IPS DF 6.9 (cell line): ENCODE measurements at regions not wholly inside any gene's neighbourhood (a gene's known extent, or its start where the extent isn't known, plus 50 kb on each side); places are given as distances from the start of the nearest gene placed in this dataset.
"Not testable (repeated sequence)": the region's sequence is repeated elsewhere in the genome, so short reads cannot be mapped to it uniquely, and the experiment has no call there.

Experiments used
- DNase-seq: peaks from one replicate; pipeline ENCODE4 v3.0.0-alpha.2; 2013; ENCODE audit warnings: low read depth, low spot score
- H3K27ac ChIP-seq: one replicate; pipeline ENCODE4 v1.5.1; 2013; ENCODE audit warnings: low read length, control low read depth
- H3K27me3 ChIP-seq: 2 replicates; pipeline ENCODE4 v1.6.1; 2013; ENCODE audit warnings: mild to moderate bottlenecking, low read length; ENCODE audit not compliant: control insufficient read depth, insufficient read depth
- H3K36me3 ChIP-seq: 2 replicates; pipeline ENCODE4 v1.6.1; 2013; ENCODE audit warnings: low read length; ENCODE audit not compliant: control insufficient read depth, insufficient read depth
- H3K4me1 ChIP-seq: 2 replicates; pipeline ENCODE4 v1.6.1; 2013; ENCODE audit warnings: low read length; ENCODE audit not compliant: control insufficient read depth, insufficient read depth
- H3K4me3 ChIP-seq: 2 replicates; pipeline ENCODE4 v1.5.1; 2013; ENCODE audit warnings: mild to moderate bottlenecking, low read length
- H3K9me3 ChIP-seq: 2 replicates; pipeline ENCODE4 v1.6.1; 2013; ENCODE audit warnings: low read length, inconsistent platforms; ENCODE audit not compliant: control insufficient read depth, insufficient read depth
- WGBS: extraction: QIAGEN DNeasy Blood & Tissue Kit; methylation state at CpG from one replicate; pipeline ENCODE4 v1.1.7; 2013; ENCODE audit warnings: mixed read lengths, missing lambda C conversion rate; ENCODE audit not compliant: insufficient read length, insufficient coverage; 5-methylcytosine and 5-hydroxymethylcytosine counted together

GRCh38 chr12:3420693-3421092 is 70.3 kb upstream of the PRMT8 start:
- Histone ChIP-seq H3K4me1 (peaks cover 7% of the 10 kb centered on the region; the same call in 1 of the 2 replicates), H3K4me3 (no peak overlapping the region), H3K36me3 (no peaks in the 10 kb centered on the region), H3K27me3 (no peaks in the 10 kb centered on the region), H3K9me3 (no peaks in the 10 kb centered on the region), H3K27ac (no peak overlapping the region)
- WGBS, result no CpG with 5 or more reads among the region's 6 CpGs
- DNase-seq, result no peak

- no peaks in the 10 kb centered on the region for H3K36me3 ChIP-seq
- no peak overlapping the region for H3K4me3 ChIP-seq
- no peaks in the 10 kb centered on the region for H3K9me3 ChIP-seq
- peaks cover 7% of the 10 kb centered on the region; the same call in 1 of the 2 replicates for H3K4me1 ChIP-seq
- no peaks in the 10 kb centered on the region for H3K27me3 ChIP-seq
- DNase-seq, result no peak
- H3K27ac ChIP-seq, result no peak overlapping the region
- WGBS, result no CpG with 5 or more reads among the region's 13 CpGs
Measured at GRCh38 chr12:3421191-3421978, 69.6 kb upstream of the PRMT8 start.

DNA sequence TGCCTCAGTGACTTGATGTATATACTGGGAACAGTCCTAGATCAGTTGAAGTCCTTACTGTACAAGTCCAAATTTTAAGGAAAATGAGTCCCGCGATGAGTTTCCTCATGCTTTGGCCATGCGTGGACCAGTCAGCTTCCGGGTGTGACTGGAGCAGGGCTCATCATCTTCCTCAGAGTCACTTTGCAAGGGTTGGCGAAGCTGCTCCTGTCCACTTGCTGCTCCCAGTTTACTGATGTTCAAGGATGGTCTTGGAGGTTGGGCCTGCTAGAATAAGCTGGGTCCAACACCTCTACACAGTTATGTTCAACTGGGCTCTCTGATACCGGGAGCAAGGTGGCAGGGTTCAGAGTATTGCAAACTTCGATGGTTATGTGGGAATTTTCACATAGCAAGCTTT is 66.2 kb upstream of the PRMT8 start:
- not testable (repeated sequence) for H3K27me3 ChIP-seq

DNA sequence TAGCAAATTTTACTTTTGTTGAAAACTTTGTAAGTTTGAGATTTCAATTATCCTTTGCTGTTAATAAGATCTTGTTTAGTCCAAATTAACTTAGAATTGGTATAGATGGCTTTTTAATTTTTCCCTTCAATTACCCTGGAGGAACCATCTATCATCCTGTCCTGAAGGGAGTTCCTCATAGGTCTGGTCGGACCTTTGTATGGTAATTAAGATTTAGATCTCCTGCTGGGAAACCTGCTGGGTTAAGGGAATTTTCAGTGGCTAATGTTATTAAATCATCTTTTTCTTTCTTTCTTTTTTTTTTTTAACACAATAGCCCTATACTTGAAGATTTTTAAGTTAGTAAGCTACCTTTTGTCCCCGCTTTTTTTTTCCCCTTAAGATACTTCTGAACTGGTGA is 63.0 kb upstream of the PRMT8 start:
- no CpG with 5 or more reads among the region's 2 CpGs for WGBS
- Histone ChIP-seq H3K4me3 (no peak overlapping the region), H3K4me1 (peaks cover 1% of the 10 kb centered on the region; the same call in 1 of the 2 replicates), H3K36me3 (no peaks in the 10 kb centered on the region), H3K9me3 (no peaks in the 10 kb centered on the region), H3K27me3 (no peaks in the 10 kb centered on the region), H3K27ac (no peak overlapping the region)
- DNase-seq, result no peak

More for the DNA sequence above, 66.2 kb upstream of the PRMT8 start:
- H3K36me3 ChIP-seq, DNase-seq, H3K4me1 ChIP-seq, H3K9me3 ChIP-seq, H3K27ac ChIP-seq, H3K4me3 ChIP-seq: not testable (repeated sequence)
- whole genome bisulfite sequencing, result no CpG with 5 or more reads among the region's 7 CpGs

DNA sequence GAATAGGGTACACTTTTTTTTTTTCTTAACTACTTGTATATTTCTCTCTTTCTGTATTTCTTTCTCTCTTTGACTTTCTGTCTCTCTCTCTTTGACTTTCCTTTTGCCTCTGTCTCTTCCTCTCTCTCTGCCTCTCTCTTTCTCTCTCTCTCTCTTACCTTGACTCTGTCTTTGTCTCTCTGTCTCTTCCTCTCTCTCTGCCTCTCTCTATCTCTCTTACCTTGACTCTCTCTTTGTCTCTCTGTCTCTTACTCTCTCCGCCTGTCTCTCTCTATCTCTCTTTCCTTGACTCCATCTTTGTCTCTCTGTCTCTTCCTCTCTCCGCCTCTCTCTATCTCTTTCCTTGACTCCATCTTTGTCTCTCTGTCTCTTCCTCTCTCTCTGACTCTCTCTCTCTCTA is 62.4 kb upstream of the PRMT8 start:
- Histone ChIP-seq H3K36me3 (no peaks in the 10 kb centered on the region), H3K4me3 (no peak overlapping the region), H3K9me3 (no peaks in the 10 kb centered on the region), H3K27ac (no peak overlapping the region), H3K27me3 (no peaks in the 10 kb centered on the region), H3K4me1 (peaks cover 2% of the 10 kb centered on the region; the same call in 1 of the 2 replicates)
- no peak for DNase-seq
- no CpG with 5 or more reads among the region's 2 CpGs for WGBS

- not testable (repeated sequence) for H3K36me3 ChIP-seq, H3K27me3 ChIP-seq, H3K4me1 ChIP-seq, H3K9me3 ChIP-seq, H3K4me3 ChIP-seq, H3K27ac ChIP-seq, DNase-seq
- no CpG with 5 or more reads among the region's 5 CpGs for WGBS
Measured at GRCh38 chr12:3429523-3429922, 61.5 kb upstream of the PRMT8 start.

GRCh38 chr12:3431686-3432085 is 59.3 kb upstream of the PRMT8 start:
- no peaks in the 10 kb centered on the region for H3K9me3 ChIP-seq
- H3K27ac ChIP-seq, result no peak overlapping the region
- no peaks in the 10 kb centered on the region for H3K36me3 ChIP-seq
- peaks cover 2% of the 10 kb centered on the region; the same call in 1 of the 2 replicates for H3K4me1 ChIP-seq
- WGBS, result no CpG with 5 or more reads among the region's 4 CpGs
- no peak overlapping the region for H3K4me3 ChIP-seq
- H3K27me3 ChIP-seq, result no peaks in the 10 kb centered on the region
- DNase-seq, result no peak

DNA sequence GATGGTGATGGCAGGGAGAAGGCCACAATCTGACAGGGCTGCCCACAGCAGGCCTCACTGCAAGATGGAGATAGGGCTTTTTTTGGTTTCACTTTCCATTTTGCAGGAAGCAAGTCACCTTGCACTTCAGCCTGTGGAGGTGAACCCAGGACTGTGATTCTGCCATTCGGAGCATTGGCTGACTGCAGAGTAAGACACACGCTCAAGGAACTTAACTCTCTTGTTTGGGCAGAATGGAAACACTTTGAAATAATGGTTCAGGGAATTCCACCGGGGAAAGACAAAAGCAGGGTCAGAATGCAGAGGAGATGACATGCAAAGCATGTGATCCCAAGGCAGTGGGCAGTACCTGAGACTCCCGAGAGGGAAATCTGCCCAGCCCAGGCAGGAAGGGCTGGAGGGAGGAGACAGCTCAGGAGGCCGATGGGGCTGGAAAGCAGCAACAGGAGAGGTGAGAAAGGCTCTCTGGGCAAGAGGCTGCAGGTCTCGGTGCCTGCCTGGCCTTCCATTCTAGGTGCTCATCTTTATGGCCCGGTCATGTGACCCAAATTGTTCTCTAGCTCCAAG is 58.7 kb upstream of the PRMT8 start:
- Histone ChIP-seq H3K27me3 (no peaks in the 10 kb centered on the region), H3K36me3 (no peaks in the 10 kb centered on the region), H3K4me1 (peaks cover 2% of the 10 kb centered on the region; the same call in 1 of the 2 replicates), H3K9me3 (no peaks in the 10 kb centered on the region), H3K27ac (no peak overlapping the region), H3K4me3 (no peak overlapping the region)
- no peak for DNase-seq
- no CpG with 5 or more reads among the region's 7 CpGs for WGBS

- Histone ChIP-seq H3K4me1 (peaks cover 2% of the 10 kb centered on the region; the same call in 1 of the 2 replicates), H3K4me3 (no peak overlapping the region), H3K9me3 (no peaks in the 10 kb centered on the region), H3K27me3 (no peaks in the 10 kb centered on the region), H3K36me3 (no peaks in the 10 kb centered on the region), H3K27ac (no peak overlapping the region)
- no peak for DNase-seq
- no CpG with 5 or more reads among the region's 4 CpGs for WGBS
Measured at GRCh38 chr12:3432868-3433267, 58.1 kb upstream of the PRMT8 start.

- H3K36me3 ChIP-seq, result no peaks in the 10 kb centered on the region
- no peaks in the 10 kb centered on the region for H3K27me3 ChIP-seq
- no peak overlapping the region for H3K4me3 ChIP-seq
- WGBS, result no CpG with 5 or more reads among the region's 13 CpGs
- peaks cover 4% of the 10 kb centered on the region; the same call in 1 of the 2 replicates for H3K4me1 ChIP-seq
- H3K27ac ChIP-seq, result no peak overlapping the region
- no peak for DNase-seq
- no peaks in the 10 kb centered on the region for H3K9me3 ChIP-seq
Measured at GRCh38 chr12:3436461-3437065, 54.4 kb upstream of the PRMT8 start.
